GM21717 (cell line): ENCODE measurements at regions not wholly inside any gene's neighbourhood (a gene's known extent, or its start where the extent isn't known, plus 50 kb on each side); places are given as distances from the start of the nearest gene placed in this dataset.

Source experiments
- ATAC-seq: cut with Tn5 transposase; IDR thresholded peaks from one replicate; pipeline ENCODE4 v1.9.1; 2021; ENCODE audit warnings: mild to moderate bottlenecking, moderate library complexity; ENCODE audit not compliant: unreplicated experiment

DNA sequence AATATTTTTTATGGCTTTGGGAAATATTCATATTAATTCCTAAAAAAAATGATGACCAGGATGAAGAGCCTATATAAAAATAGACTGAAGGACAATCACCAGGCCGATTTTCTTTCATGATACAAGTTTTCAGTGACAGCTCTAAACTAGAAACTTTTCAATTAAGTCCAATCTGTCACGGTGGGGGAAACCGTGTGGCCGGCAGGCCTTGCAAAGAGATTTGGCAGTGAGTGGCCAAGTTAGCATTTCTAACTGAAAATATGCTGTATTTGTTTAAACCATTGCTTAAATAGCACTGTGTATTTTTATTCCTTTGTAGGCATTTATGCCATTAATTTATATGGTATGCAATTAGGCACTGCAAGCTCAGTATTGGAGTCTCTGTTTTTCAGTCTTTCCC is 294.5 kb upstream of the NRIP1 start:
- no peak for ATAC-seq

DNA sequence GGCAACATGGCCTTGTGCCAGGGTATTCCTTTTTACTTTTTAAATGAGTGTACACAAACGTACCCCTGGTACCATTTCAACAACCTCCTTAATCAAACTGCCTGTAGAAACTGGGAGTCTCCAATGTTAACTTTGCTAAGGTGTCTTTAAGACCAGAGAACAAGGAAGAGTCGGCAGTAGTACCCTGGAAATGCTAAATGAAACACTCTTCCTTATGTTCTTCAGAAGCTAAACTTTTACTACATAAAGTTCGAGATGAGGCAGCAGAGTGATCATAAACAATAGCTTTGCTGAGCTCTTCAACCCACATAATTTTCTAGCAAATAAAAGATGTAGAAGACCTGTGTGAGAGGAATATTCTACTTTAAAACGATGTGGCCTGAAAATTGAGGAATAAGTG is 297.7 kb upstream of the NRIP1 start:
- ATAC-seq: no peak

DNA sequence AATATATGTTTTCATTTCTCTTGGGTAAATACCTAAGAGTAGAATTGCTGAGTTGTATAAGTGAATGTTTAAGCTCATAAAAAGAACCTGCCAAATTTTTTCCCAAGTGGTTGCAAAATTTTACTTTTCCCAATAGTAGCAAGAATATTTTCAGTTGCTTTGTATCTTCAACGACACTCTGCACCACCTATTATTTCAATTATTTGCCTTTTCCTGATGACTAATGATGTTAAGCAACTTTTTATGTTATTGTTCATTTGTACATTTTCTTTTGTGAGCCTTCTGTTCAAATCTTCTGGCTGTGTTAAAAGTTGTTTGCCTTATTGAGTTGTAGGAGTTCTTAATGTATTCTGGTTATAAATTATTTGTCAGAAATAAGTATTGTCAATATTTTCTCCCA is 299.1 kb upstream of the NRIP1 start:
- ATAC-seq: no peak

DNA sequence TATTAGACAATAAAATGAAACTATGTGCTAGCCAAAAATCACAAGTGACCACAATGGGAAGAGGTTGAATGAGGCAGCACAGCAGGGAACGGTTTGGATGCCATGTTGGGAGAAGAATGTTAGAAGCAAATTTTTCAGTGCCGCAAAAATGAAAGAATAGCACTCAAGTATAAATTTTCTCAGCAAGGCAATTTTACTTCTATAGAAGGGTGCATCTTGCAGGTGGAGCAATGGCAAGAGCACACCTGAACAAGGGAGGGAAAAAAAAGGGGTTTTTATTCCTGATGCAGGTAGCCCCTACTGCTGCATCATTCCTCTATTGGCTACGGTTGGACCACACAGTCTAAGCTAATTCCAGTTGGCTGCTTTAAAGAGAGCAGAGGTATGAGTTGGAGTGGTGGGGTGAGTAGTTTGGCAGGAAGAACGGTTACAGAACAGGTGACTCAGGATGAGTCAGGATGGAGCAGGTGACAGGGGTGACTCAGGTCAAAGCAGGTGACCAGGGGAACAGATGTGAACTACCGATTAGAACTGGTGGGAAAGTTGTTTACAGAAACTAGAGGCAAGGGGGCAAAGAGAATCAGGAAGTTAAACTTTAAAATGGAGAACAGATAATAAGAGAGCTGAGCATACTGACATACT is 301.1 kb upstream of the NRIP1 start:
- no peak for ATAC-seq

DNA sequence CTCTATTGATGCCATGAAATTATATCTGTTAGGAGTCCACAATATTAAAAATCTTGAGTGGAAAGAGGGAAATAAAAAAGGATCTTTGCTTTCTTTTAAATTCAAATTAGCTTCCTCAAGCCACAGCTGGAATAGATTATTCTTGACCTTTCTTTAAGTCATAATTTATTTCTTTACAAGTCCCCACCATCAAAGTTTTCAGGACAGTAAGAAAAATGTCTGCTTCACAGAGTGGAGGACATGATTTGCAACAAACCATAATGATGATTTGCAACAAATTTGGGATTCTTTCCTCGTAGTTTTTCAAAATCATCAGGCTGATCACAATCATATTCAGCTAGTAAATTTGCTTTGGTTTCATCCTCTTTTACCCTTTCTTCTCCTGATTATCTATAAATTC is 301.8 kb upstream of the NRIP1 start:
- ATAC-seq: no peak

DNA sequence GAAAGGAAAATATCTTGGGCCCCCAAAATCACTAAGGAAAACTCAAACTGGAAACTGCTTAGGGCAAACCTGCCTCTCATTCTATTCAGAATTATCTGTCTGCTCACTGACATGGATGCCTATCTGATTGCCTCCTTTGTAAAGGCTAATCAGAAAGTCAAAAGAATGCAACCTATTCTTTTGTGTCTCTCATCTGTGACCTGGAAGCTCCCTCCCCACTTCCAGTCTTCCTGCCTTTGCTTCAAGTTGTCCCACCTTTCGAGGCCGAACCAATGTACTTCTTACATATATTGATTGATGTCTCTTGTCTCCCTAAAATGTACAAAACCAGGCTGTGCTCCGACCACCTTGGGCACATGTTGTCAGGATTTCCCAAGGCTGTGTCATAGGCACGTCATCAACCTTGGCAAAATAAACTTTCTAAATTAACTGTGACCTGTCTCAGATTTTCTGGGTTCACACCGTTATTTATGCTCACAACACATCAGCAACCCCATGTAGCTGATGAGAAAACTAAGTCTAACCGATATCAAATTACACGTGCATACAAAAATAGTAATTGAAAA is 302.3 kb upstream of the NRIP1 start:
- ATAC-seq: no peak

DNA sequence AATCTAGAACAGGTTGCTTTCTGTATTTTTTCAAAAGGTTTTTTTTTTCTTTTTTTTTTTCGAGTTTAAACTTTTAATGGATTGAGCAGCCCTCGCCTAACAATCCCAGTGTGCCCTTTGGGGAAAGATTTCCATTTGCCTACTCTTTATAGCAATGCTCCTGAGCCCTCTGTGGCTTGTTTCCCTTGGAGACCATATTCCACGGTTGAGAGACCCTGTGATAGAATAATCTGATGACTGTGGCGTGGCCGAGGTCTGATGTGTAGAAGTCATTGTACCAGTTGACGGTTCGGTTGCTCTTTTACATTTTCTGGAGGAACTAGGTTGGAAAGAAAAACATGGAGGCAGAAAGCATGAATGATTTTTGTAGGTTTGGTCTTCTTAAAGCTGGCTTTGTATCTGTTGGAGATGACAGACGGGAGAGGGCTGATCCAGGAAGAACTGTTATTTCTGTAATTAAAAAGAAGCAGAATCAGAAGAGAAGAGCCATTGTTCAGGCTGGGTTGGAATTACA is 305.7 kb upstream of the NRIP1 start:
- no peak for ATAC-seq

DNA sequence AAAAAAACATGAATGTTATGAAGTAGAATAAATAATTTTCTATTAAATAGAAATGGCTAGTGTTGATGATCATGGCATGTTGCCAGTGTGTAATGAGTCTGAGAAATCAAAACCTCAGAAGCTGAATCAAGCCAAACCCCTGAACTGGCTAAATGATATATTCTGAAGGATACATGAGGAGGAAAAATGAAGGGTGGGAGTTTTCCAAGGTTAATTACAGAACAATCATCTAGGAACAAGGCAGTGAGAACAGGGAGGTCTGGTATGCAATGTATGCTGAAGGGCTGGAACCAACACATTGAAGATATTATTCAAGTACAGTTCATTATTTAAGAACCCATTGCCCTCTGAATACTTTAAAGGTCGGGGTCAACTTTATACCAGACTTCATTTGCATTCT is 309.1 kb upstream of the NRIP1 start:
- ATAC-seq: no peak

DNA sequence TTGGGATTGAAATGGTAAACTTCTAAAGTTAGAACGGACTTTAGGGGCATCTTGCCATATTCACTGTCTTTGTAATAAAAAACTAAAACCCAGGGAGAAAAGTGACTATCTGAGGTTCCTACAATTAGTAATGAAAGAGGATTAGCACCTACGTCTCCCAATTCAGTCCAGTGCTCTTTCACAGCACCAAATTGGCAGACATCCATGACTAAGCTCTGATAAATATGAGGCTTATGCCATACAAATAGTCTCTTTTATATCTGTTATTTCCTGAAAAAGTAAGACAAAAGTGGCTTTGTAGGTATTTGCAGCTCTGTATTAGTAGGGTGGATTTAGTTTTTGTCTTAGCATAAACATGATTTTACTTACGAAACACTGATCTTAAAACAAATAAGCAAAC is 315.0 kb upstream of the NRIP1 start:
- no peak for ATAC-seq

DNA sequence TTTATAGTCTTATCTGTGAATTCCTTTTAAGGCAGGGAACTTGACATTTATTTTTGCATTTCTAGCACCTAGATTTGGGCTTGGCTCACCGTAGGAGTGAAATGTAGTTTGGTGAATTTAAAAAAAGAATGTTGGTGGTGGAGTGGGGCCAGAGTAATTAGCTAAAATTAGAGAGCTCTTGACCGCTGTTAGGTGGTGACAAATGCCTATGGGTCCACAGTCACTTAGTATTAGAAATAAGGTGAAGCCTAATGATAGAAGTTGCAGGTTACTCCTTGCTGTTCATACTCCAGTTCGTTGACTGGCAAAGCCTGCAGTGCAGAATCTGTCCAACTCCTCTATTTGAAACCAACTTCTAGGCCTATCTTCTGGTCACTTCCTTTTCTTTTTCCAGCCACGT is 318.8 kb upstream of the NRIP1 start:
- ATAC-seq: no peak

DNA sequence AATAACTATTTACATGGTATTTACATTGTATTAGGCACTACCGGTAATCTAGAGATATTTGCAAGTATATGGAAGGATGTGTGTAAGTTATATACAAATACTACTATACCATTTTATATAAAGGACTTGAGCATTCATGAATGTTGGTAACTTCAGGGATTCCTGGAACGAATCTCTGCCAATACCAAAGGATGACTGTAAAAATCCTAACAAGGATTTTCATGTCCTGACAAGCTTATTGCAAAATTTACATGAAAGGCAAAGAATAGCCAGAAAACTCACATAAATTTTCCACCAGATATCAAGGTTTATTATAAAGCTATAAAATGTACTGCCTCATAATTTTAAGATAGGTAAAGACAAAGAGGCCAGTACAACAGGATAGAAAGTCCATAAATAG is 325.2 kb upstream of the NRIP1 start:
- no peak for ATAC-seq

DNA sequence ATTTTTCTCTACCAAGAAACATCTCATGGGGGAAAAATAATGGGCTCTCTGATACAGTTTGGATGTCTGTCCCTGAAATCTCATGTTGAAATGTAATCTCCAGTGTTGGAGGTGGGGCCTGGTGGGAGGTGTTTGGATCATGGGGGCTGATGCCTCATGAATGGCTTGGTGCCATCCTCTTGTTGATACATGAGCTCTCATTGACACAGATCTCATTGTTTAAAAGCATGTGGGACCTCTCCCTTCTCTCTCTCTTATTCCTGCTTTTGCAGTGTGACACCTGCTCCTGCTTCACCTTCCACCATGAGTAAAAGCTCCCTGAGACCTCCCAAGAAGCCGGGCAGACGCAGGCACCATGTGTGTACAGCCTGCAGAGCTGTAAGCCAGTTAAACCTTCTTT is 332.5 kb upstream of the NRIP1 start:
- ATAC-seq: no peak

DNA sequence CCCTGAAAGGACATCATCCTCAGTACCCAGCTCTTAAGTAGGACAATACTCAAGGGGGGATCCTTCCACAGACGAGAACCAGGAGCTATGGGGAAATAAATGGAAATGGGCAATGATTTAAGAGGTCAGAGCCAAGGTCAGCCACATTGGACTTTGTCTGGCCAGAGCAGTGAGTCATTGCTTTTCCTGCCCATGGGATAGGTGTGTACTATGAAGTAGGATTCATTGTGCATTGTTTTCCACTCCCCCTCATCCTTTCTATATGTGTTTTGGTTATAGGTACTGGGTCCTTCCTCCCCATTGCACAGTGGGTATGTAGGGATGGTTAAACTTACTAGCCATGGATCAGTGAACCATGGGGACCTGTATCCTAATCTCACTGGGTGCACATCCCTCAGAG is 328.9 kb upstream of the USP25 start:
- no peak for ATAC-seq

DNA sequence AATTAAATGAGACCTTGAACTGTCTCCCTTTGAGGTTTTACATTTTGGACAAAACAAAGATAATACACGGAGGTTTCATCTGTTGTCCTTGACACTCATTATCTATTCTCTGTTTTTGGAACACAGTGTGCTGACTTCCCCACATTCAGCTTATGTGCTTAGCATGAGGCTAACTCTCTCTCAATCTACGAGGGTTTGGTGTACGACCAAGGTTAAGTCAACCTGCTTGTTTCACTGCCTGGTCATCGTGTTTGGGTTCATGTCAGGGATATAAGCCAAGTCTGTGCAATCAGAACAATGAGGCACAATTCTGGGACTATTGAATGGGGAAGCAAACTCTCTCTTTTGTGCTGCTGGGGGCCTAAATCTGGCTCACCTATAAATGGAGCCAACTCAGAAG is 328.5 kb upstream of the USP25 start:
- ATAC-seq: no peak

DNA sequence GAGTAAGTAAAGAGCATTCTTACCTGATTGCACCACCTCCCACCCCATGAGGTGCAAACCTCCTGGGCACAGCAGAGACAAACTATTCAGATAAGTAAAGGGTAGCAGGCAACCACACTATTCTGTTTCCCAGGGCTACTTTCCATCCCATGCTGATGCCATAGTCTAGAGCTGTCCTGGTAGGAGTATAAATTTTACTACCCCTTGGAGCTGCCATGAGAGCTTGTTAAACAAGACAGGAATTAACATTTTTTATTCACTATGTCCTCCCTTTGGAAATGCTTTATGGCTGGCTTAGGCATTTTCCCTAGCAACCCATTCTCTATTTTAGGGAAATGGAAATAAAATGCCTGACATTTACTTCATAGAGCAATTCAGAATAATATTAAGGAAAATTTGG is 324.6 kb upstream of the USP25 start:
- no peak for ATAC-seq

DNA sequence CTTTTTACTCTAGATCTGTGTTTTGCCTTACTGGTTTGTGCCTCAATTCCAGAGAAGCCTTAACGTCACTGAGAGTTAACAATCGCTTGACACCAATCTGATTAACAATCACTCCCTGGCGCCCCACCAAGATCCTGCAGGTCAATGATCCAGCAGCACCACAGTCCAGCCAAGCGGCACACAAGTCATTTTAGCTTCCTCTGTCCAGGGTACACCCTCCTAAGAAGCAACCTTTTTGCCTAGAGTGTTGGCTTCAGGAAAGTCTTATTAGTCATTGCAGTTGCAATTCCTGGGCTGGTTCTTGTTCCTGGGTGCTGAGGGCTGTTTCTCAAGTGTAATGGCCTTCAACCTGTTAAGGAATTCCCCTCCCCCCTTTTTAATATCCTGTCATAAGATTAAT is 323.0 kb upstream of the USP25 start:
- ATAC-seq: no peak

DNA sequence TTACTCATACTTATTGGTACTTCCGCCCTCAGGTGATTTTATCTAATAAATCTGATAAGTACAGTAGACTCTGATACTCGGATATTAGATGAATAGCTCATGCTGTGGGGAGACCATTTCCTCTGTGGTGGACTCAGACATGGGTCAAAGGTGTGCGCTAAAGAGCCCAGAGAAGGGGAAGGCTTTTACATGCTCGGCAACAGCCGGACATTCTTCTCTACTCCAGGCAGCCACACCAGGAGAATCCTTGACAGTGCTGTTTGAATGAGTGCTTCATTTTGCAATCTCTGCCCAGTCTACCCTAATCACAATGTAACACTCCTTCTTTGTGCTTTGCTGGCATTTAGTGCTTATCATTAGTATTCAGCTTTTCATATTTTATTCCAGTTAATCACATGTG is 322.2 kb upstream of the USP25 start:
- no peak for ATAC-seq

DNA sequence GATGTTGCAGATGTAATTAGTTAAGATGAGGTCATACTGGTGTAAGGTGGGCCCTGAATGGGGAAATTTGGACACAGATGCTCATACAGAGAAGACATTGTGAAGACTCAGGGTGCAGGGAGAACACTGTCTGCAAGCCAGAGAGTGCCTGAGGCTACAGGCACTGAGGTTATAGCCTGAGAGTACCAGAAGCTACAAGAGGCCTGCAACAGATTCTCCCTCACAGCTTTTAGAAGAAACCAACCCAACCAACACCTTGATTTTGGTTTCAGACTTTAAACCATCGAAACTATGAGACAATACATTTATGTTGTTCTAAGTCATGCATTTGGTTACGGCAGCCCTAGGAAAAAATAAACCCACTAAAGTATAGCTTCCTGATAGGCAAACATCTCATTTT is 321.7 kb upstream of the USP25 start:
- ATAC-seq: peak; percentile 70

DNA sequence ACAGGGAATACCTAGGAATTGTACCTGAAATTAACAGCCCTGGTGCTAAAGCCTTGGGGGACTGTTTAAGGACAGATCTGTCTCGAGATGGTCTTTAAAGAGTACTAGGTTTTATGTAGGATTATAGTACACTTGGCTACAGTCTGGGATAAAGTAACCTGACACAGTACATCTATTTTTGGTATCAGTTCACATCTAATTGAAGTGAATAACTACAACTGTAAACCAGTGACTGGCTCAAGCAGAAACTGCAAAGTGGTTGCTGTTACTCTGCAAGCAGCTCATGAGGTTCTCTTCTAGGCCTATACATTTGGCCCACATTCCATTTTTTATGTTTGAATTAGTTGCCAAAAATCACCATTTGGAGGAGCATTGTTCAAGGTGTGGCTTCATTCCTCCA is 320.8 kb upstream of the USP25 start:
- no peak for ATAC-seq

DNA sequence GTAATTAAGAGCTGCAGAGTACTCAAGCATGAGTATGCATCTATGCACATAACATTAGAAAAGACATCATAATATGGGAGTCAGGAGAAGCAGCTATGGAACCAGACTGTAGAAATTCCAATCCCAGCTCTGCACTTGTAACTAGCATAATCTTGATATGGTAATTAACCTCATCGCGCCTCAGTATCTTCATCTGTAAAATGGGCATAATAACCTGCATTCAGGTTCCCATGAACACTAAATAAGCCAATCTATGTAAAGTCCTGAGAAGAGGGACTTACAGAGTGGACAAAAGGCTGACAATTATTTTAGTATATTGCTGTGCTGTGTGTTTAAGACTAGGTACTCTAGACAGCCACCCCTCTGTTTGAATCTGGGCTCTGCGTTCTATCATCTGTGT is 318.9 kb upstream of the USP25 start:
- ATAC-seq: no peak

DNA sequence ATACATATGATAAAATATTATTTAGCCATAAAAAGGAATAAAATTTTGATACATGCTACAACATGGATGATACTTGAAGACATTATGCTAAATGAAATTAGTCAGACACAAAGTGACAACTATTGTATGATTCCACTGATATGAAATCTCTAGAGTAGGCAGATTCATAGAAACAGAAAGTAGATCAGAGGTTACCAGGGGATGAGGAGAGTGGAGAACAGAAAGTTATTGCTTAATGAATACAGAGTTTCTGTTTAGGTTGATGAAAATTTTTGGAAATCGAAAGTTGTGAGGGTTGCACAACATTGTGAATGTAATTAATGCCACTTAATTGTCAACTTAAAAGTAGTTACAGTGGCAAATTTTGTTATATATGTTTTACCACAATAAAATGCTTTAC is 315.7 kb upstream of the USP25 start:
- no peak for ATAC-seq

DNA sequence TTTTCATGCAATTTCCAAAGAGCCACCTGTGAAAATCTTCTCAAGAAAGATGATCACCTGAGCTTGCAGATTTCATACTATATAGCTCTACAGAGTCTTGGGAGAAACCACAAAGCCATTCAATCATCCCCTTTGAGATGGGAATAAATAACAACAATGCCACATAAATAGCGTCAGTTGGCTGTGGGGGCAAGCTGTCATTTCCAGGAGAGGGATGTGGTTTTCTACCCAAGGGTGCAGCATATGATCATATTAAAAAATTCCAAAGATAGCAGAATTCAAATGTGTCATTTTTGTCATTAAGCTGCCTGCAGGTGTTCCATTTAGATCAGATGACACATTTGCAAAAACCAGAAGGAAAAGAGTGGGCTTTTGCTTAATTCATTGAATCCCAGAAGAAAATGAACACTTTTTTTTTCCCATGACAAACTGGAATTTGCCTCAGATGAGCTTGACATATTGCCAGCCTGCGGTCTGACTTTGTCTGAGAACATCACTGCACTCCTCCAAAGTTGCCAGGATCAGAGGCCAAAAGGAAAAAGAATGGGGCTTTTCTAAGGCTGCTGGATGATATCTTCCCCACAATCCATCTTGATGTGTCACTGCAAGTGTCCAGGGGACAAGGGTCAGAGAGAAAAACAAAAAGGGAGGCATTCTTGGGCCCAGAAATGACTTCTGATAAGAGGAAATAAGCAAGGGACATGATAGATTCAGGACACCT is 314.1 kb upstream of the USP25 start:
- ATAC-seq: no peak
